HG03575 (cell line): ENCODE measurements at regions not wholly inside any gene's neighbourhood (a gene's known extent, or its start where the extent isn't known, plus 50 kb on each side); places are given as distances from the start of the nearest gene placed in this dataset.
"Not testable (repeated sequence)": the region's sequence is repeated elsewhere in the genome, so short reads cannot be mapped to it uniquely, and the experiment has no call there.

Experiments used
- ATAC-seq: cut with Tn5 transposase; IDR thresholded peaks from one replicate; pipeline ENCODE4 v1.9.1; 2021; ENCODE audit not compliant: unreplicated experiment, insufficient number of reproducible peaks, low FRiP score; ENCODE audit errors: extremely low read depth

DNA sequence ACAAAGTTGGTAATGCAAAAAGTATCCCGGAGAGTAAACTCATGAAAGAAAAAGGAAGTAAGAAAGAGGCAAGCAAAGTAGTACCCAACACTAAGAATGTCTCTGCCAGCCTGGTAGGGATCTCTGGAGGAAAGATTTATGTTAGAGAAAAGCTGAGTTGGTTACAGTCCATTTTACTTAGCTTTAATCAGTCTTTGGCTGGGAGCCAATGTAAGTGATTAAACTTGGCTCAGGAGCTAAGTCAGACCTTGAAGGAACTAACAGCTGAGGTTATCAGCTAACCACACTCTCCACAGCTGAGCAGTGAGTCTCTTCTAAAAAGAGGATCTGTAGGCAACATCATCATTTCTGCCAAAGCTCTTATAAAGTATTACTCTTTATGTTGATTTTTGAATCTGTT, 148.0 kb downstream of the ANKRD7 start:
- ATAC-seq = no peak

DNA sequence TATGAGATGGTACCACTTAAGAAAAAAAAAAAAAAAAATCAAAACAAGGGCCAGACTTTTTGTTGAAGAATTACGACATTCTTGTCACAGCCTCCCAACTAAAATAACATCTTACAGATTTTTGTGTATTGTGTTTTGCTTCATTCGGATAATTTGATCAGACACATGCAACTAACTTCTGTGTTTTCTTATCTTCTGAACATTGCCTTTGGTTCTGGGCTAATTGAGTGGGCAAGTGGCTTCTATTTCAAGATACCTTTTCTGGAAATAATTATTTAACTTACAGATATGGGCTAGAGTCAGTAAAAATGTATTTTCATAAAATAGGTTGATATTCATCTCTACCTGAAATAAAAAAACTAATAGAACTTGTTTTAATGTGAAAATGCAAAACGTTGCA, 165.1 kb downstream of the ANKRD7 start:
- ATAC-seq = no peak

DNA sequence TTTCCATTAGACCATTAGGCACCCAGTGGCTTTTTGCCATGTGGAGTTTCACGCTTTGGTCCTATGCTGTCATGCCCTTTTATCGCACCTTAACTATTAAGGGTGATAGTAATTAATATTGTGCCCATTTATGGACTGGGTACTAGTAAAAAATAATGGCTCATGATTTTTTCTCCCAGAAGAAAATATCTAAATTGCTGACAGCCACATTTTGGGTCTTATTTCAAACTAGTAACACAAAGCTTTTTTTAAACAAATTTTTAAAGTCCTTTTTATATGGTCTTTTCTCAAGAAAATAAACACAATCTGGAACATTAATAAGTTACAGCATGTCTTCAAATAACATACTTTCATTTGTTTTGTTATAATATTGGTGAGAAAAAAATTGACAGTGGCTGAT, 179.7 kb downstream of the ANKRD7 start:
- no peak for ATAC-seq

DNA sequence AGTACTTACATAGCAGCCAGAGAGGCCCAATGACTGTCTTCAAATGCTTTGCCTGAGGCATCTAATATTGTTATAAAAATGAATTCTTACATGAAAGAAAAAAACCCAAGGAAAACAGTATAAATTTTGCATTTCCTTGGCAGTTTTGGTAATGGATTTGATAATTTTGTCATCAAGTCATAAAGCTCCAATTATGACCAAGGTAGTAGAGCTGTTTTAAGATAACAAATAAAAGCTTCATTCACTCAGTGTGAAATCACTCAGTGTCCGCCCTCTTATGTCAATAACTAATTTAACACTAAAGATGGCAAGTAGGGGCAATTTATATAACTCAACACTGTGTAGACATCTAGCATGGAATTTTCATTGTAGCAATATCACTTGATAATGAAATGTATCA, 193.9 kb downstream of the ANKRD7 start:
- ATAC-seq = no peak

DNA sequence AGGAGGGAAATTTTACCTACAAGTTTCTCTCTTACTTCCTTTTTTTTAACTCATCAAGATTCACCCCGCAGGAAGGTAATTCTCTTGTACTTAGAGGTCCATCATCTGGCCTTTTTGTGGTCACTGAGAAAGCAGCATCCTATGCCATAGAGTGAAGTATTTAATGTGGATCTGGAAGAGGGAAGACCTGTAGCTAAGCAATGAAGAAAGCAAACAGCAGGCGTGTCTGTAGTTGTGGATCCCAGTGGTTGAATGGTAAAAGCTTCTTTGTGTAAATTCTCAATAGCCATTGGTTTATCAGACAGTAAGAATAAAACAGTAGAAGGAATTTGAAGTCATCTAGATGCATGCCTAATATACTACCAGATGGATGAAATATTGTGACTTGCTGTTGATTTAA, 196.4 kb downstream of the ANKRD7 start:
- no peak for ATAC-seq

DNA sequence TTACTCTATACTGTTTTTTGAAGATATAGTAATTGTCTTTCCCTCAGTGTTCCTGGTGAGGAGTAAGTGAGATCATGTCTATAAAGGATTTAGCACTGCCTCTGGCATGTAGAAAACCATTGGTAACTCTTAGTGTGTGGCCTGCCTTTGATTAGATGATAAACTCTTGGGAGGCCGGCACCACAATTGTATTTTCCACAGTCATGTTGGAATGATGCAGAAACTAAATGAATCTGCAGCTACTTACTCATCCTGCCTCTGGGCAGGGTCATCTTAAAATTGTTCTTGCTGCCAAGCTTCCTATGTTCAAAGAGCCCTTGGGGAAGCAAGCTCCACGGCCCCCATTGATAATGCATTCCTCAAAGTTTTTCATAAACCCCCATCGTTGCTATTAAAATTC, 204.6 kb downstream of the ANKRD7 start:
- ATAC-seq = no peak

DNA sequence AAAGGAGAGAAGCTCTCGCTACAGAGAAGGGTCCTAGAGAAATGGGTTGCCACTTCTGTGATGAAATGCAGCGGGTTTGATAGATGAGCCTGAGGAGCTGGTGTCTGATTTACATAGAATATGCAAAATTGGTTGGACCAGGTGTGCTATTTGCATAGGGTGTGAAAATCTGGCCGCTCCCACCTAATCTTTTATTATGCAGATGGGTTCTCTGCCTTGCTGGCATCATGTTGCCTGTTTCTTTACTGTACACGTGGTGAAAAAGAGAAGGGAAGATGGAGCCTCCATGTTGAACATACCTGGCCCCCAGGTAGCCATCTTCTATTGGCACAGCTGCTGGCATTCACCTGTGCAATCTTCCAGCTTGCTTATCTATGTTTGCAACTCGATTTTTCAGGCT, 212.2 kb downstream of the ANKRD7 start:
- ATAC-seq = no peak

DNA sequence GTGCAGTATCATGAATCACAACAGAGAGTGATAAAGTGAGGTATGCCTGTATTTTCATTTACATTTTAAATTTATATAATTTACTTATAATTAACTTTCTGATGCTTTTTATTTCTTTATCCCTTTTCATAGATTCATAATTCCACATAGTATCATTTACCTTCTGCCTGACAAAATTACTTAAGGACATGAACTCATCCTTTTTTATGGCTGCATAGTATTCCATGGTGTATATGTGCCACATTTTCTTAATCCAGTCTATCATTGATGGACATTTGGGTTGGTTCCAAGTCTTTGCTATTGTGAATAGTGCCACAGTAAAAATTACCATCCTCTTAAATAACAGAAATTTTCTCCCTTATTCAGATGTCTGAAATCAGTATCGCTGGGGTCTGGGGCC, 224.5 kb downstream of the ANKRD7 start:
- not testable (repeated sequence) for ATAC-seq

DNA sequence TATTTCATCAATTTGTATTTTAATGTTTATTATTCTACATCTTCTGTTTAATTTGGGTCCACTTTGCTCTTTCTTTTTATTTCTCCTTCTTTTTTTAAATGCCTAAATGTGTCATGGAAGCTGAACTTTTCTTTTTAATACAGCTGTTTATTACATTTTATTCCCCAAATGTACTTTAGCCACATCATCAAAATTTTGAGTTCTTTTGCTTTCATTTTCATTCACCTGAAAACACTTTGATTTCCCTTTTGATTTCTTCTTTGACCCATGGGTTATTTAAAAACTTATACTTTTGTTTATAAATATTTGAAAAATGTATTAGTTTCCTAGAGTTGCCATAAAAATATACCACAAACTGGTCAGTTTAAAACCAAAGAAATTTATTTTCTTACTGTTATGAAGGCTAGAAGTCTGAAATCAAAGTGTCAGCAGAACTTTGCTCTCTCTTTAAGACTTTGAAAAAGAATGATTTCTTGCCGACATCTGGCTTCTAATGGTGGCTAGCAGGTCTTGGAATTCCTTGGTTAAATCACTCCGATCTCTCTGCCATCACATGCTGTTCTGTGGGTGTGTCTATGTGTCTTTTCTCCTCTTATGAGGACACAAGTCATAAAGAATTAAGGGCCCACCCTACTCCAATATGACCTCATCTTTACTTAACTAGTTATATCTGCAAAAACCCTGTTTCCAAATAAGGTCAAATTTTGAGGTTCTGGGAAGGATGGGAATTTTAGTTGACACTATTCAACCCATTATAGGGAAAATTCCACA, 225.5 kb downstream of the ANKRD7 start:
- ATAC-seq = no peak

DNA sequence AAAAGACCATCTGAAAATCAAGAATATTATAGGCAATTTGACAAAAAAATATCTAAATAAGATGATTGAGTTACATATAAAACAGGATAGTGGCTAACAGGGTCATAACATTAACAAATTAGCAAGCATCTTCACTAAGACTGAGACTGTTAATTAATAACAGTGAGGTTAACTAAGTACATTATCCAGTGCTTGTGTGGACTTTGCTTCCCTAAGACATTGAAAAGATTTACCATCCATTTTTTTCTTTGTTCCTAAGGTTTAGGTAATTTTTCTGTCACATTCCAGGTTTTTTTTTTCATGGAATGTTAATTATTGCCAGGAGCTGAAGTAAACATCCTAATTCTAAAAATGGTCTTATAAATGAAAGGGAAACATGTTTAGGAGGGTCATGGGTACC, 227.6 kb downstream of the ANKRD7 start:
- no peak for ATAC-seq

DNA sequence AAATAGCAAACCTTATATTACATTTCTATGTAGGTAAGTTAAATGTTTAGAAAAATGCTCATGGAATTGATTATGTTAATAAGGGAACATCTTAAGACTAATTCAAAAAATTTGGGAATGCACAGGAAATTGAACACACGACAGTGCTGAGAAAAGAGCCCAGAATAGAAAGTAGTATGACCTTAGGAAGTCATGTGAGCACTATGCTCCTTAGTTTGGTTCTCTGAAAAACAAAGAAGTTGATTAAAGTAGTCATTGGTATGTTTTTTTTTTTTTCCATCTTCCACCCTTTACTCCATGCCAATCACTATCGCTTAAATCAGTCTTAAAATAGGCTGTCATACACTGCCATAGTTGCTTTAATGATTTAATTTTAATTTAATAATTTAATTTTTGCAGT, 242.9 kb downstream of the ANKRD7 start:
- ATAC-seq = no peak

DNA sequence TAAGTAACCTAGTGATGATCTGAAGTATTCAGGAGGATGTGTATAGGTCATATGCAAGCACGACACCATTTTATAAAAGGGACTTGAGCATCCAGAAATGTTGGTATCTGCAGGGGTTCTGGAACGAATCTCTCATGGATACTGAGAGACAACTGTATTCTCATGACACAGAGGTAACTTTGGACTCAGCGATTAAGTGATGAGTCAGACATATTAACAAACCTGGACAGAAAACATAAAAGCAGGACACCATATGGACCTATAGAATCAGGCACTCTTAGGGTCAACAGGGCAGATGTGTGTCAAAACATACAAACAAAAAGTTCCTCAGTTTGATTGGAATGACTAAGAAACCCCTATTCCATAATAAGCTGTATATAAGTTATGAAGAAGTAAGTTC, 248.1 kb downstream of the ANKRD7 start:
- ATAC-seq = no peak

DNA sequence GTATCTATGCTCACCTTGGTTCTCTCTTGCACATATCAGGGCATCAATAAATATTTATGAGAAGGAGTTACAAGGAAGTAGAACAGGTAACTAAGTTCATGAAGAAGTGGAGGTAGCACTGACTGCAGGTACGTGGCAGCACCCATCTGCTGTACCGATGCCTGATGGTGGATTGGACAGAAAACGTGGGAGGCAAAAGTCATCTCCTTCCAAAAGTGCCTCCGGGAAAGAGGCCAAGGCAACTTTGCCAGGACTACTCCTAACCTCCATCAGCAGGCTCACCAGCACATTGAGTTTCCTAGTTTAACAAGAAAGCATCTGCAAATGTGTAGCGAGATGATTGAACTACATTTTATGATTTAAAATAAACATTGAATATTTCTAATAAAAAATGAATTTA, 248.8 kb downstream of the ANKRD7 start:
- ATAC-seq = no peak

DNA sequence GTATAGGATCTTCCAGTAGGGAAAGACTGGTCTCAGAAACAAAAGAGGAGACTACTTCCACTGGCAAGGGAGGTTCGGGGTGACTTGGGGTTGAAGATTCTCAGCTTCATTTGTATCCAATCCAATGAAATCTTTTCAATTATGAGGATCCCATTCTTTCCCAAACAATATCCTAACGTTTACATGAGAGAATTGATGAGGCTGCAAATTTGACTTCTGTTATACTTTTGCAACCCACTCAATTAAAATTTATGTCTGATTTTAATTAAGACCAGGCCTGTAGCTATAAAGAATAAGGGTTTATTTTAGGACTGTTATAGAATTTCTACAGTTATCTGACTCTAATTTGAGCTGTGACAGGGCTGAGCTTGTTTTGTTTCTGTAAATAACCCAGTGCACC, 251.5 kb downstream of the ANKRD7 start:
- no peak for ATAC-seq

DNA sequence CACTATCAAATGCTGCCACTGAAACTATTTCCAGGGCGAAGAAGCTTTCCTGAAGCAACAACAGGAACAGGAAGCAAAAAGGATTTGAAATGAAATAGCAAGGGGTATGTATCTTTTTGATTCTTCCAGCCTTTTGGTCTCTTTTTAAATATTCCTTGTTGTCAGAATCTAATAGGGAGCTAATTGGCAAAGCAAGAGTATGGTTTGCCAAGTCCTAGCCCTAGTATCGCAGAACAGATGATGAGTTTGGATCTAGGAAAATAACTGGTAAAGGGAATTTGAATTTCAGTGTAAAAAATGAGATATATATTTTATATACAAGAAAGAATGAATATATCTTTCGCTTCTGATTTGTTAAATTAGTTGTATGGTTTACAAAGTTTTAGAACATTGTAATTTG, 252.5 kb downstream of the ANKRD7 start:
- ATAC-seq = no peak

DNA sequence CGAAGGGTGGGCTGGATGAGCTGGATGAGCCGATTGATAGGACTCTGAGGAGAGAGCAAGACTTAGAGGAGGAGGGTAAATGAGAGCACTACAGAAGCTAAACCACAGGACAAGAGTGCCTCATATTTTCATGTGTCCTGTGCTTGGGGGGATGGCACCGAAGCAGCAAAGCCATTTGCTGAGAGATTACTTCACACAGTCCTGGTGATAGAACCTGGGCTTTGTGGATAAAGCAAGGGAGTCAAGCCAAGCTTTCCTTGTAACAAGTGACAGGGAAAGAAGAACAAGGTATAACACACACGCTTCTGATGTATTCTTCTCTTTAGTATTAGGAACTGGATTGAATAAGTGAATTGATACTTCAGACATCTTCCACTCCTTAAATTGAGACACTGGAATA, 253.7 kb downstream of the ANKRD7 start:
- no peak for ATAC-seq

DNA sequence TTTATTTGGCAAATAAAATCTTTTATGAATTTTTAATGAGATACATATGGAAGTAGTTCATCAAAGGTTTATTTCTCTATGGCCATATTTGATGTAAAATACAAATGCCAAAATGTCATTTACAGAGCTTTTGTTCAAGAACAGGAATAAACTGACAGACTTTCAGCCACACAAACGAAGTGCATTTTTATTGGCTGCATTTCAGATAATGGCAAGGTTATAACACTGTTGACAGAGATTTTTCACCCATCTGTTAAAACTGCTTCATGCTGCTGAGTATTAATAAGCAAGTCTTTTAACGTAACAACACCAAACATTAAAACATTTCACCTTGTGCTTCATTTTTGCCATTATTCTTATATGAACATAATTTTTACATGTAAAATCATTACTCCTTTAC, 254.4 kb downstream of the ANKRD7 start:
- ATAC-seq = no peak

DNA sequence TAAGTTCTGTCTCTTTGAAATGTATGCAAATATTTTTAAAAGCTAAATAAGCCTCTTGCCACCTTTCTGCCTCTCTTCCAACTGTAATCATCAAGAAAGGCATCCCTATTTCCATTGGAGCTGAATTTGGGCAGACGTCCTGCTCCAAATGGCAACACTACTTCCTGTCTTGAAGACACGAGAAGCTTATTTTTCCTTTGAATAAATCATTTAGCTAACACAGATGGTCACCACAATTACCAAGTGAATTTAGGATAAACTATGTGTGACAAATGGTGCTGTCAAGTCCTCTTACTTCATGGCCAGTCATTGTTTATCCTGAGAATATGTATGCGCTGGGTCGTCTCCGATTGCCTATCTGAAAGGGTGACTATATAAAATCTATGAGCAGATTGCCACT, 268.0 kb downstream of the ANKRD7 start:
- ATAC-seq = no peak

DNA sequence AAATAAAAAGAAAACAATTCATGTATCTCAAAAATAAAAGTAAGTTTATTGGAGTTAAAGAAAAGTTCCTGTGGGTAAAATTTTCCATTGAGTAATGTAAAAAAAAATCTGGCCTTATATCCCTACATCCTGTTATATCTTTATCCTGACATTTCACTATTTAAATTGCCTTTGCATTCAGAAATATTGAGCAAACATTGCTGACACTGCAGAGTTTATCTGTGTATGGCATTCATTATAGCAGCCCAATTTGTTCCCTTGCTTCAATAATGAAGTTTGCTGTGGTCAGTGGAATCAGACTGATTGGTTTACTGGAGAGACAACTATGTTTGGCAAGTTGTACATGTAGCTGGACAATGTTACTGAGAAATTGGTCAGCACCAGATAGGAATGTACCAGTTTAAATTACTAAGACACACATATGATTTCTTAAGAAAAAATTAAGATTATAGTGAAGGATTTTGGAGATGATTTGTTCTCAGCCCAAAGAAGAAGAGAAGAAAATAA, 271.7 kb downstream of the ANKRD7 start:
- no peak for ATAC-seq

DNA sequence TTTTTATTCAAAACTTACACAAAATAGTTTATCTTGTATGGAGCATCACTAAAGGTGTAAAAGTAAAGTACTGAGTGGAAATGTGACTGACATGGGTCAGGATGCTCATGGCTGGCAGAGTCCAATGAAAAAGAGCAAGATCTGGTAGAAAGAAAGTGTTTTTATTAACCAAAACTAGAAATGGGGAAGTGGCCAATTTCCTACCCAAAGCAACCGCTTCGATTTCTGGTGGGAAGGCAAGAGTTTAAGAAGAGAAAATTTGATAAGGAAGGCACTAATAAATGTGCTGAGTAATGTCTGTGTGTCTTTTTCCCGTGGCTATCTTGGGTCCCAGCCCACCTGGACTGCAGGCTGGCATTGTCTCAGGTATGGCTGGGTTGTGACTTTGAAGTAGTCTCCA, 277.7 kb downstream of the ANKRD7 start:
- no peak for ATAC-seq

DNA sequence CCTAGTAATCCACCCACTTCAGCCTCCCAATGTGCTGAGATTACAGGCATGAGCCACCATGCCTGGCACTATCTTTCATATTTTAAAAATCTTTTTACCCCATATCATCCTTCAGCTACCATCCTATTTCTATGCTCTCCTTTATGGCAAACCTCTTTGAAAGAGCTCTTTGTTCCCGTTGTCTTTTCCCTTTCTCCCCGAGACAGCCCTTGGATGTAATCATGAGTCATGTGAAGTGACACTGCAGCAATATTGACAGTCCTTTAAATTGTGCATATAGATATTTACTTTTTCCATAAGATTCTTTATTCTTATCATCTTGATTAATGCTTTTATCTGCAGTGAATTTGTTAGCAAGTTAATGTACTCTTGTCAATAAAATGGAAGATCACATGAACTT, 286.6 kb downstream of the ANKRD7 start:
- ATAC-seq = no peak
